PFSK-1 (cell line): ENCODE measurements at regions not wholly inside any gene's neighbourhood (a gene's known extent, or its start where the extent isn't known, plus 50 kb on each side); places are given as distances from the start of the nearest gene placed in this dataset.

Experiments
- FOXP2 ChIP-seq: optimal IDR thresholded peaks from 2 replicates; pipeline ENCODE3; 2011; ENCODE audit warnings: borderline replicate concordance, control low read depth, inconsistent platforms; ENCODE audit not compliant: insufficient read depth; ENCODE audit errors: extremely low read length, extremely low read depth
- POLR2AphosphoS5 ChIP-seq: IDR thresholded peaks from 2 replicates; pipeline ENCODE4 v1.6.1; 2012; ENCODE audit warnings: low read depth, mild to moderate bottlenecking, control low read depth, low read length, moderate library complexity
- SIN3A ChIP-seq: IDR thresholded peaks from 2 replicates; pipeline ENCODE4 v1.6.1; 2012; ENCODE audit warnings: mild to moderate bottlenecking, low read length, moderate library complexity, borderline replicate concordance; ENCODE audit not compliant: insufficient read depth
- TAF1 ChIP-seq: IDR thresholded peaks from 2 replicates; pipeline ENCODE4 v1.6.1; 2012; ENCODE audit warnings: low read length, control low read depth, borderline replicate concordance; ENCODE audit not compliant: insufficient read depth
- TF ChIP-seq, protein P1 (sequence below), 2 experiments: IDR thresholded peaks; 2 replicates each; pipeline versions ENCODE4 v1.6.1 to v1.8.0; 2011 to 2012; ENCODE audit warnings: low read depth in 2 of 2, low read length in 2 of 2, control low read depth in 1 of 2, inconsistent platforms in 1 of 2, mild to moderate bottlenecking in 1 of 2, moderate library complexity in 1 of 2; ENCODE audit not compliant: insufficient read depth in 1 of 2

DNA sequence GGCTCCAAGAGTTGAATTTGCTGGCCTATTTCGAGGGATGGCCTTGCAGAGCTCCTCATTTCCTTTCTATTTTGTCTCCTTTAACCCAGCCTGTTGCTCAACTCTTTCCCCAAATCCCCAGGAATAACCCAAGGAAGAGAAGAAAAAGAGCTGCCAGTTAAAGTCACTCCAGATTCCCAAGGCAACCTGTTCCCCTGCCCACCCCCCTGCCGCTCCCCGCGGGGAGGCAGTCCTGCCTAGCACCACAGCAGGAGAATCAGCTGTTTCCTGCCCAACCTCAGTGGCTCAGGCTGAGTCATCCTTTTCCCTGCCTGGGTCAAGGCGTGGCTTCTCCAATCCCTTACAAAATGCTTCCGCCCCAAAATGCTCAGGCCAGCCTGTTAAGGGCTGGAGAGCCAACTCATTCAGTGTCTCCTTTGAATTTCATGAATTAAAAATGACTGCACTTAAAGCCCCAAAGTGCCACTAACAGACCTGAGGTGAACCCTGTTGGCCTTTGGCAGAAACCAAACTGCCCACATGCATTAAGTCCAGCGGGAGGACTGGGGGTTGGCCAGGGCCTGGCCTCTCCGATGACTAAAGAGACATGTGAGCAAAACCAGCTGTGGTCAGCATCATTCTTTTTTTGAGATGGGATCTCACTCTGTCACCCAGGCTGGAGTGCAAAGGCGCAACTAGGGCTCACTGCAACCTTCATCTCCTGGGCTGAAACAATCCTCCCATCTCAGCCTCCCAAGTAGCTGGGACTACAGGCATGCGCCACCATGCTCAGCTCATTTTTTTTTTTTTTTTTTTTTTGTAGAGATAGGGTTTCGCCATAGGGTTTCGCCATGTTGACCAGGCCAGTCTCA, 83.2 kb upstream of the KIF5B start:
- TF ChIP-seq, protein P1, sequence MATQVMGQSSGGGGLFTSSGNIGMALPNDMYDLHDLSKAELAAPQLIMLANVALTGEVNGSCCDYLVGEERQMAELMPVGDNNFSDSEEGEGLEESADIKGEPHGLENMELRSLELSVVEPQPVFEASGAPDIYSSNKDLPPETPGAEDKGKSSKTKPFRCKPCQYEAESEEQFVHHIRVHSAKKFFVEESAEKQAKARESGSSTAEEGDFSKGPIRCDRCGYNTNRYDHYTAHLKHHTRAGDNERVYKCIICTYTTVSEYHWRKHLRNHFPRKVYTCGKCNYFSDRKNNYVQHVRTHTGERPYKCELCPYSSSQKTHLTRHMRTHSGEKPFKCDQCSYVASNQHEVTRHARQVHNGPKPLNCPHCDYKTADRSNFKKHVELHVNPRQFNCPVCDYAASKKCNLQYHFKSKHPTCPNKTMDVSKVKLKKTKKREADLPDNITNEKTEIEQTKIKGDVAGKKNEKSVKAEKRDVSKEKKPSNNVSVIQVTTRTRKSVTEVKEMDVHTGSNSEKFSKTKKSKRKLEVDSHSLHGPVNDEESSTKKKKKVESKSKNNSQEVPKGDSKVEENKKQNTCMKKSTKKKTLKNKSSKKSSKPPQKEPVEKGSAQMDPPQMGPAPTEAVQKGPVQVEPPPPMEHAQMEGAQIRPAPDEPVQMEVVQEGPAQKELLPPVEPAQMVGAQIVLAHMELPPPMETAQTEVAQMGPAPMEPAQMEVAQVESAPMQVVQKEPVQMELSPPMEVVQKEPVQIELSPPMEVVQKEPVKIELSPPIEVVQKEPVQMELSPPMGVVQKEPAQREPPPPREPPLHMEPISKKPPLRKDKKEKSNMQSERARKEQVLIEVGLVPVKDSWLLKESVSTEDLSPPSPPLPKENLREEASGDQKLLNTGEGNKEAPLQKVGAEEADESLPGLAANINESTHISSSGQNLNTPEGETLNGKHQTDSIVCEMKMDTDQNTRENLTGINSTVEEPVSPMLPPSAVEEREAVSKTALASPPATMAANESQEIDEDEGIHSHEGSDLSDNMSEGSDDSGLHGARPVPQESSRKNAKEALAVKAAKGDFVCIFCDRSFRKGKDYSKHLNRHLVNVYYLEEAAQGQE (IDR thresholded peaks at IDR 0.05; ENCODE audit: insufficient read depth in 1 of 2, low read depth in 2 of 2, low read length in 2 of 2): peak in 1 of 2 experiments; percentile 52; a peak in 1 of 4 replicates
- TF ChIP-seq TAF1 (peak; percentile 56; the same call in 1 of the 2 replicates), POLR2AphosphoS5 (0 out of 2 replicates have a peak, but pooled peaks have one; percentile 35), SIN3A (peak; percentile 78; the same call in 1 of the 2 replicates), FOXP2 (peak; percentile 69)

DNA sequence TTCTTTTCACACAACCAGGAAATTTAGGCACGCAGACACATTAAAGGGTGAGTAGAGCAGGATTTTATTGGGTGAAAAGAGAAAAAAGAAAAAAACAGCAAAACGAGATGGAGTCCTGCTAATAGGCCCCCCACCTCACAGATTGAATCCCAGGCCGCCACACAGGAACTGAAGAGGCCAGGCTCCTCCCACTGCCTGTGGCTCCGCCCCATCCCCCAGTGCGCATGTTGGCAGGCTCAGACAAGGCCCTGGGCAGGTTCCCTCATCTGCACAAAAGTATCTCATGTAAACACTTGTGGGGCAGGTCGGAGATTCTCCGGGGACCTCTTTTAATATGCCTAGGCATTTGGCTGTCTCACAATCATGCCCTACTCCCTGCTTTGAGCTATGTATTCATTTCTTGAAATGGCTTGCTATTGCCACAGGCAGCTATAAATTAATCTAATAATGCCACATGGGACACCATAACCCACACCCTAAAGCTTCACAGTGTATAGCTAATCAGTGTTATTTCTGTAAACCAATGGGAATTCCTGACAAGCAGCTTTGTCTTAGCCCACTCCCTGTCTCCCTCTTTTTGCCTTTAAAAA, 76.2 kb upstream of the KIF5B start:
- no peak for TF ChIP-seq FOXP2
- no peak for TF ChIP-seq POLR2AphosphoS5
- TF ChIP-seq, protein P1 (IDR thresholded peaks at IDR 0.05; ENCODE audit: insufficient read depth in 1 of 2, low read depth in 2 of 2, low read length in 2 of 2): no peak
- TF ChIP-seq SIN3A: no peak
- TF ChIP-seq TAF1: no peak

DNA sequence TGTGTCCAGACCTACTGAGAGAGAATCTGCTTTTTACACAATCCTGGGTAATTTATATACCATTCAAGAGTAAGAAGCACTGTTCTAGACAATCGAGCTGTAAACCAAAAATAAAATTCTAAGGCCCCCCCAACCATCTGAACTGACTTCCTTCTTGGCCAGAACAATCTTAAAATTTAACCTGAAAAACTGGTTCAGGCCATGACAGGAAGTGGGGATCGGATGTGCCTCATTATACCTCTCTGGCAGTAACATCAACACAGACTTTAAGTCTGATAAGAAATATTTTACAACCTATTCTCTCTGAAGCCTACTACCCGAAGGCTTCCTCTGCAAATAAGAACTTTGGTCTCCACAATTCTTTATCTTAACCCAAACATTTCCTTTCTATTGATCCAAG, 75.2 kb upstream of the KIF5B start:
- TF ChIP-seq, protein P1 (IDR thresholded peaks at IDR 0.05; ENCODE audit: insufficient read depth in 1 of 2, low read depth in 2 of 2, low read length in 2 of 2): no peak
- TF ChIP-seq TAF1 (no peak), SIN3A (no peak), POLR2AphosphoS5 (no peak), FOXP2 (no peak)

DNA sequence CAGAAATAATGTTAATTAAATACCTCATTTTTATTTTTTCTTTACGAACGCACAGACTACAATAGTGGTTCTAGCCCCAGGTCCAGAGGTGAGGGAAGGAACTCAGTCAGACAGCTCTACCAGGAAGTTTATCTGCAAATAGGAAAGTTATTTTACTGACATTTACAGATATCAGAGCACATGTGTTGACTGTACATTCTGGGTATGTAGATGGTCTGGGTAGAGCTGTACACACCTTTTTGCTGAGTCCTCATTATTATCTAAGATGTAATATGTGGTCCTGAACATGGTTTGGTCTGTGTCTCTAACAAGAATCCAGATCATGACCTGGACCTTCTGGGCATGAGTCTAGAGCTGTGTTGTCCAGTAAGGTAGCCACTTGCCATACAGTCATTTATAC, 74.6 kb upstream of the KIF5B start:
- TF ChIP-seq, protein P1 (IDR thresholded peaks at IDR 0.05; ENCODE audit: insufficient read depth in 1 of 2, low read depth in 2 of 2, low read length in 2 of 2): no peak
- TF ChIP-seq POLR2AphosphoS5: no peak
- no peak for TF ChIP-seq FOXP2
- no peak for TF ChIP-seq TAF1
- TF ChIP-seq SIN3A: no peak
